ENCODE measurements at regions not wholly inside any gene's neighbourhood (a gene's known extent, or its start where the extent isn't known, plus 50 kb on each side); places are given as distances from the start of the nearest gene placed in this dataset.
"Not testable (repeated sequence)": the region's sequence is repeated elsewhere in the genome, so short reads cannot be mapped to it uniquely, and the experiment has no call there.

DNA sequence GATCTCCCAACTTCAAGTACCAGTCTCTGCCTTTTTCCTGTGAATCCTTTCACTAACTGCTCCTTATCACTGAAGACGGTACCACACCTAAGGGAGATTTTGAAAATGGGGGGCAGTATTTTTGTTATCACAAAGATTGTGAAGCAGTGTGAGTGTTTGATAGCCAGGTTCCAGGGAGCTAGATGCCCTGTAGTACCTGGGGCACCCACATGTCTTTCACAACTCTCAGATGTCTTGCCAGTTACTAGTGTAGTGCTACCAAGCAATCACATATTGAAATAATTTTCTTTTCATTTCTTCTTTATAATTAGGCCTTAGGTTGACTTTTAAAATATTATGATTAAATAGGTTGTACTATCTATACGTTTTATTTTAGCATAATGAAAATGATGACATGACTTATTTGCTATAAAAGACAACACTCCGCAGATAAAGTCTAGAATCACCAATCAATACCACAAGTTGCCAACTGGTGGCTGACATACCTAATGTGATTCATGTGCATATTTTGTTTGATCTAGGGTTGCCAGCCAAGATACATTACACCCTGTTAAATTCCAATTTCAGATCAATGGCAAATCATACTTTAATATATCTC, 215.9 kb downstream of the EXOC5 start:
- DNase-seq (ENCODE audit: low read depth), result no peak
- TF ChIP-seq, protein P1, sequence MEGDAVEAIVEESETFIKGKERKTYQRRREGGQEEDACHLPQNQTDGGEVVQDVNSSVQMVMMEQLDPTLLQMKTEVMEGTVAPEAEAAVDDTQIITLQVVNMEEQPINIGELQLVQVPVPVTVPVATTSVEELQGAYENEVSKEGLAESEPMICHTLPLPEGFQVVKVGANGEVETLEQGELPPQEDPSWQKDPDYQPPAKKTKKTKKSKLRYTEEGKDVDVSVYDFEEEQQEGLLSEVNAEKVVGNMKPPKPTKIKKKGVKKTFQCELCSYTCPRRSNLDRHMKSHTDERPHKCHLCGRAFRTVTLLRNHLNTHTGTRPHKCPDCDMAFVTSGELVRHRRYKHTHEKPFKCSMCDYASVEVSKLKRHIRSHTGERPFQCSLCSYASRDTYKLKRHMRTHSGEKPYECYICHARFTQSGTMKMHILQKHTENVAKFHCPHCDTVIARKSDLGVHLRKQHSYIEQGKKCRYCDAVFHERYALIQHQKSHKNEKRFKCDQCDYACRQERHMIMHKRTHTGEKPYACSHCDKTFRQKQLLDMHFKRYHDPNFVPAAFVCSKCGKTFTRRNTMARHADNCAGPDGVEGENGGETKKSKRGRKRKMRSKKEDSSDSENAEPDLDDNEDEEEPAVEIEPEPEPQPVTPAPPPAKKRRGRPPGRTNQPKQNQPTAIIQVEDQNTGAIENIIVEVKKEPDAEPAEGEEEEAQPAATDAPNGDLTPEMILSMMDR (IDR thresholded peaks at IDR 0.05; ENCODE audit: low read depth, low read length), result no peak
- TF ChIP-seq, protein P2, sequence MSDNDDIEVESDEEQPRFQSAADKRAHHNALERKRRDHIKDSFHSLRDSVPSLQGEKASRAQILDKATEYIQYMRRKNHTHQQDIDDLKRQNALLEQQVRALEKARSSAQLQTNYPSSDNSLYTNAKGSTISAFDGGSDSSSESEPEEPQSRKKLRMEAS (IDR thresholded peaks at IDR 0.05; ENCODE audit: low read depth, low read length), result no peak
- no peak for TF ChIP-seq POLR2A (IDR thresholded peaks at IDR 0.05; ENCODE audit: extremely low read depth, insufficient read length)
- TF ChIP-seq MYC (IDR thresholded peaks at IDR 0.05; ENCODE audit: low read depth, low read length), result no peak
- H3K4me3 ChIP-seq (ENCODE audit: low read depth, low read length), result no peak overlapping the region

DNA sequence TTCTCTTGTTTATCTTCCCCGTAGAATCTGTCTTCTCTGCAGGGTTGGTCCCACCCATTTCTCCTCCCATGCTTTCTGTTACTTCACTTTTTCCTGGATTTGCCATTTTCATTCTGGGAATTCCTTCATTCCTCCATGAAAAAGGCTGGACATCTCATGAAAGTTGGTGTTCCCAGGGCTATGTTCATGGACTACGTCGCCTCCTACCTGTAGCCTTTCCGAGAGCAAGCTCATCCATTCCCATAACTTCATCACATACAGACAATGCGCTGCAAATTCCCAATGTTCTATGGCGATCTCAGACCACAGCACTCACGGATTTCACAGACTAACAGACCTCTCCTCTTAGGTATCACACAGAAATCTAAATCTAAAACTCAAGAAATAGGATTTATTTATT, 217.1 kb downstream of the EXOC5 start:
- DNase-seq (ENCODE audit: low read depth), result no peak
- TF ChIP-seq POLR2A (IDR thresholded peaks at IDR 0.05; ENCODE audit: extremely low read depth, insufficient read length), result no peak
- H3K4me3 ChIP-seq (ENCODE audit: low read depth, low read length), result no peak overlapping the region

DNA sequence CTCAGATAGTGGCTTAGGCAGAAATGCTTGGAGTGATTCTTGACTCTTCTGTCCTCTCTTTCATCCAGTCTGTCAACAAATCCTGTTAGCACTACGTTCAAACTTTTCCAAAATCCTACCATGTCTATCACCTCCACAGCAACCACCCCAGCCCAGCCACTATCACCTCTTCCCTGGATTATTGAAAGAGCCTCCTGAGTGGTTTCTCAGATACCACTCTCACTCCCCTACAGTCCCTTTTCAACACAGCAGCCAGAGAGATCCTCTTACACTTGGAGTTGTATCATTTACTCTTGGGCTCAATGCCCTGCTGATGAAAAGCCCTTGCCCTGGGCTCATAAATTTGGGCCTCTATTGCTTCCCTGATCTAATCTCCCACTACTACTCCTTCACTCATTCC, 218.9 kb downstream of the EXOC5 start:
- H3K4me3 ChIP-seq (ENCODE audit: low read depth, low read length), result no peak overlapping the region
- no peak for DNase-seq (ENCODE audit: low read depth)
- no peak for TF ChIP-seq POLR2A (IDR thresholded peaks at IDR 0.05; ENCODE audit: extremely low read depth, insufficient read length)
- no peak for TF ChIP-seq MYC (IDR thresholded peaks at IDR 0.05; ENCODE audit: low read depth, low read length)
- TF ChIP-seq, protein P2 (IDR thresholded peaks at IDR 0.05; ENCODE audit: low read depth, low read length), result no peak
- TF ChIP-seq, protein P1 (IDR thresholded peaks at IDR 0.05; ENCODE audit: low read depth, low read length), result no peak

DNA sequence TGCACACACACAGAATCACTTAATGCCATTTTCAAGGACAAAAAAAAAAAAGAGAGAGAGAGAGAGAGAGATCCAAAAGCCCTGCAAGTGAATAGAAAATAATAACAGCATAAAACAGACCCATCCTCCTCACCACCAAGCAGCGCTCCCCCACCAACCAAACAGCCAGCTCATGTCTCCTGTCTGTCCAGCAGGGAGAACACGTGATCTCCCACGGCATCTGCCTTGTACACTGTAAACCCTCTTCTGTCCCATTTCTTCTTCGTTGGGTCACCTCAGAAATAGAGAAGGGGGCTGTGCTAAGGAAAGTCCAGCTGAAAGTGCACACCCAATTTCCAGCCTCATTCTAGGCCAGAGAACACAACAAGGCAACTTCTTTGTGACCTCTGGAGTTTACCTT, 222.5 kb downstream of the EXOC5 start:
- no peak overlapping the region for H3K4me3 ChIP-seq (ENCODE audit: low read depth, low read length)
- no peak for DNase-seq (ENCODE audit: low read depth)
- TF ChIP-seq, protein P1 (IDR thresholded peaks at IDR 0.05; ENCODE audit: low read depth, low read length), result no peak
- TF ChIP-seq MYC (IDR thresholded peaks at IDR 0.05; ENCODE audit: low read depth, low read length), result no peak
- no peak for TF ChIP-seq POLR2A (IDR thresholded peaks at IDR 0.05; ENCODE audit: extremely low read depth, insufficient read length)
- TF ChIP-seq, protein P2 (IDR thresholded peaks at IDR 0.05; ENCODE audit: low read depth, low read length), result no peak

DNA sequence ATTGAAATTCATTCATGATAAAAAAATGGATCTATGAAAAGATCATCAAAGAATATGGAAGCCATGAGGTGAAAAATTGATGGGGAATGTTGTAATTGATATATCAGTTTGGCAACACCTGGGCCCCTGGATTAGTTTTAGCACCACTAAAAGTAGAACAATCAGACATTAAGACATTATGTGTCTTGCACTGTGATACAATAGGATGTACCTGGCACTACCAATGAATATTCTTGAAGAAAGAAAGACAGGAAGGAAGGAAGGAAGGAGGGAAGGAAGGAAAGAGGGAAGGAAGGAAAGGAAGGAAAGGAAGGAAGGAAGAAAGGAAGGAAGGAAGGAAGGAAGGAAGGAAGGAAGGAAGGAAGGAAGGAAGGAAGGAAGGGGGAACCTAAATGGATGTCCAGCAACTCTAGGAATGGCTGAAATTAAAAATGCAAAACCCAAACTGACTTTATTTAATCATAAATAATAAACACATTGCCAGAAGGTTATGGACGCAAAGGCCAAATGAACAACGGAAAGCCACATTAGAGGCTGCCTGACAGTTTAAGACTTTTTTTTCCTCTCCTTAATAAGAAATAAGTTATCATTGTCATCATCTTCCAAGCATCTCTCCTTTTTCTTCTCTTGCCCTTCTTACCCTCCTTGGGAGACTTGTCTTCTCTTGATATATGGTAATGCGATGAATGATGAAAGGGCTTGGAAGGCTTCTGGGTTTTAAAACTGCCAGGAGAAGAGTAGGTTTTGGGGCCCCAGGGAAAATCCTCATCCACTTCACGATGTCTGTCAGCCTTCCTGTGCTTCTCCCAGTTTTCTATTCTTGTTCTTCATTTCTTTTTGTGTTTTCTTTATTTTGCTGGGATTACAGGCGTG, 224.4 kb downstream of the EXOC5 start:
- H3K4me3 ChIP-seq (ENCODE audit: low read depth, low read length); DNase-seq (ENCODE audit: low read depth): not testable (repeated sequence)

DNA sequence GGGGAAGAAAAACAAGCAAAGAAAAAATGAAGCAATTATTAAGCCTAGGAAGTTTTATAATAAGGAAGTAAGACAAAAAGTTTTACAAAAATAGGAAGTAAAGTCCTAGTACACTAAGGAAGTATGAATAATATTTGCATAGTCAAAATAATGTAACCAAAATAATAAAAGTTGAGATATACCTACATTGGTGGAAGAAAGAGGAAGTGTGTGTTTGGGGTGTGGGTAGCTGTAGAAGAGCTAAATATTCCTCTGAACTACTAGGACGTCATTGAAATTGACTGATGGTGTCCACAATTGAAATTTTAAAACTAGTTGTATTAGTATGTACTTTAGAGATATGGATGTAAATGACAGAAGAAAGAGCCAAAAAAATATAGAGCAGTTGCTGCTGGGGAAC, 228.4 kb upstream of the OTX2 start:
- peak; percentile 2 for DNase-seq (ENCODE audit: low read depth)
- H3K4me3 ChIP-seq (ENCODE audit: low read depth, low read length), result no peak overlapping the region
- TF ChIP-seq MYC (IDR thresholded peaks at IDR 0.05; ENCODE audit: low read depth, low read length) (no peak), POLR2A (IDR thresholded peaks at IDR 0.05; ENCODE audit: extremely low read depth, insufficient read length) (no peak)
- TF ChIP-seq, protein P2 (IDR thresholded peaks at IDR 0.05; ENCODE audit: low read depth, low read length), result no peak
- TF ChIP-seq, protein P1 (IDR thresholded peaks at IDR 0.05; ENCODE audit: low read depth, low read length), result no peak
